ENCODE measurements at regions not wholly inside any gene's neighbourhood (a gene's known extent, or its start where the extent isn't known, plus 50 kb on each side); places are given as distances from the start of the nearest gene placed in this dataset.

- DNase-seq: no peak
Observed at GRCh38 chr18:10231220-10231619, 223.2 kb upstream of the APCDD1 start.

- DNase-seq: no peak
Observed at GRCh38 chr18:10232062-10232461, 222.4 kb upstream of the APCDD1 start.

GRCh38 chr18:10233082-10233875, 221.2 kb upstream of the APCDD1 start:
- DNase-seq: no peak

- DNase-seq: peak; percentile 15
Observed at GRCh38 chr18:10234281-10234680, 220.2 kb upstream of the APCDD1 start.

GRCh38 chr18:10234912-10235660, 219.3 kb upstream of the APCDD1 start:
- DNase-seq: peak; percentile 65

GRCh38 chr18:10235661-10235952, 218.8 kb upstream of the APCDD1 start:
- no peak for DNase-seq

- no peak for DNase-seq
Observed at GRCh38 chr18:10239103-10239502, 215.3 kb upstream of the APCDD1 start.

- DNase-seq: no peak
Observed at GRCh38 chr18:10239991-10240634, 214.3 kb upstream of the APCDD1 start.

GRCh38 chr18:10240973-10241372, 213.5 kb upstream of the APCDD1 start:
- DNase-seq: no peak

GRCh38 chr18:10241579-10241978, 212.9 kb upstream of the APCDD1 start:
- DNase-seq: no peak

- no peak for DNase-seq
Observed at GRCh38 chr18:10242936-10243680, 211.3 kb upstream of the APCDD1 start.

GRCh38 chr18:10244341-10244740, 210.1 kb upstream of the APCDD1 start:
- DNase-seq: no peak

GRCh38 chr18:10245031-10245845, 209.2 kb upstream of the APCDD1 start:
- no peak for DNase-seq

- no peak for DNase-seq
Observed at GRCh38 chr18:10245846-10246175, 208.6 kb upstream of the APCDD1 start.

- no peak for DNase-seq
Observed at GRCh38 chr18:10247021-10247741, 207.3 kb upstream of the APCDD1 start.

GRCh38 chr18:10247742-10248082, 206.7 kb upstream of the APCDD1 start:
- no peak for DNase-seq

GRCh38 chr18:10248738-10249137, 205.7 kb upstream of the APCDD1 start:
- DNase-seq: no peak

GRCh38 chr18:10249270-10249669, 205.2 kb upstream of the APCDD1 start:
- no peak for DNase-seq

- DNase-seq: no peak
Observed at GRCh38 chr18:10249801-10250200, 204.6 kb upstream of the APCDD1 start.

- no peak for DNase-seq
Observed at GRCh38 chr18:10252494-10252893, 201.9 kb upstream of the APCDD1 start.

GRCh38 chr18:10252952-10253705, 201.3 kb upstream of the APCDD1 start:
- no peak for DNase-seq
